HTR-8/SVneo (cell line): ENCODE measurements at regions not wholly inside any gene's neighbourhood (a gene's known extent, or its start where the extent isn't known, plus 50 kb on each side); places are given as distances from the start of the nearest gene placed in this dataset.
"Not testable (repeated sequence)": the region's sequence is repeated elsewhere in the genome, so short reads cannot be mapped to it uniquely, and the experiment has no call there.

Experiments
- DNase-seq: peaks from one replicate; pipeline ENCODE4 v3.0.0; 2011; ENCODE audit warnings: low spot score, mixed read lengths; ENCODE audit not compliant: insufficient read length
- FAIRE-seq: peaks from 2 replicates; lab custom pipeline; 2011; peaks lifted over from hg19 to GRCh38; lab: Jason Lieb, UNC

- DNase-seq = no peak
- no peak for FAIRE-seq
Measured at GRCh38 chr6:50992704-50993625, 174.3 kb downstream of the TFAP2B start.

- no peak for DNase-seq
- no peak for FAIRE-seq
Measured at GRCh38 chr6:50993941-50994720, 175.5 kb downstream of the TFAP2B start.

DNA sequence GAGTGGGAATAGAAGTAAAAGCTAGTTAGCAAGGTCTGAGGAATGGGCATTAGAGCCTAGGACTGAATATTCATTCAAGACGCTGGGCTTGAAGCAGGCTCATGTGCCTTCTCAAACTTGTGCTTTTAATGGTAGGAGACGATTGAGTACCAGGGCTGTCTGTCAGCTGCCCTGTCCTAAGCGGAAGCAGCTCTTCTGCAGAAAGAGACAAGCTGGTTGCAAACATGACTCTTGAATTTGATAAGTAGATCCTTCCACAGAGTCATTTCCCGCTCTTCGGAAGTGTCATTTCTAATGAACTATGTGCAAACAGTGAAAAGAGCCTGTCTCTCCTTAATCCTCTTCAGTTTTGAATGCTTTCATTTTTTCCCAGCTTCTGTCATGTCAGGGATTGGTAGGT, 176.4 kb downstream of the TFAP2B start:
- DNase-seq (no peak), FAIRE-seq (no peak)

DNA sequence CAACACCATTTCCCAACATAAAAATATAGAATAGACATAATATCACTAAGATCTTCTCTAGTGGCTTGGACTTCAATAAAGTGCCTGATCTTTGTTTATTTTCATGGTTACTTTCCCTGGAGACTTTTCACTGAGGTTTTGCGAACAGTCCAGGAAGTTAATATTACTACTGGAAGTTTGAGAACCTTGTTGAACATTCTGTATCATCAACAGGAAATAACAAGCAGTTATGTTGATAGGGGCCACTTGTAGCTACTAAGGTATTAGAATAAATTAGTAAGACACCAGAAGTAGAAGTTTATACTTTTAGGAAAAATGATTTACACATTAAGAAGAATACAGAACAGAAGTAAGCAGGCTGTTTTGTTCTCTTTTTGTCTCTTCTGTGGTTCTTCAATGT, 180.2 kb downstream of the TFAP2B start:
- FAIRE-seq (no peak), DNase-seq (no peak)

- DNase-seq (no peak), FAIRE-seq (no peak)
Measured at GRCh38 chr6:51001399-51001798, 182.7 kb downstream of the TFAP2B start.

DNA sequence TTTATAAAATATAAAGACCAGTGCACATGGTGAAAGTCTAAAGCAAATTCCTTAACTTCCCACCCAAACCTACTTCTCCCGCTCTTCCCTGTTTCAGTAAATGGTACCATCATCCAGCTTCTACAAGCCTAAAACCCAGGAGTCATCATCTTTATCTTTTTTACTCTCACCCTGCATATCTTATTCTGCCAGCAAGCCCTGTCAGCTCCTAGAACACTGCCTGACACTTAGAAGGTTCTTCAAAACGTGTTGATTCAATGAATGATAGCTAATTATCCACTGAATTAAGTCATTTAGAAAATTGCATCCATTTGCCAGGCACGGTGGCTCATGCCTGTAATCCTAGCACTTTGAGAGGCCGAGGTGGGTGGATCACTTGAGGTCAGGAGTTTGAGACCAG, 185.7 kb downstream of the TFAP2B start:
- FAIRE-seq (no peak), DNase-seq (no peak)

DNA sequence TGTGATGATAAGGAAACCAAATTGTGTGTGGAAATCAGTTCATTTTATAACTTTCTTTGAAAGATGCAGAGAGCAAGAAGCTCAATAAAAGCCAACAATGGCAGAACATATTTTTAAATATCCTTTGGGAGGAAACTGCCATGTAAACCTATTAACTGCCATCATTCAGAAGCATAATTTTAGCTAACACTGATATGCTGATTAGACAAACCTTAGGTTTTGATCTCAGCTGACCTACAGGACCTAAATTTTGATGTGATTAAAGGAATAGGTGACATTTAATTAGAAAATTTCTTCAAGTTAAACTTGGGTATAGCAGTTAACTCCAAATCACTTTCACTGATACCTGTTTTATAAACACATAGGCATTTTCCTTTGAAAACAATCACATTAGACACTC, 187.1 kb downstream of the TFAP2B start:
- DNase-seq (no peak), FAIRE-seq (no peak)

GRCh38 chr6:51007237-51007636, 188.6 kb downstream of the TFAP2B start:
- FAIRE-seq (no peak), DNase-seq (no peak)

- not testable (repeated sequence) for DNase-seq, FAIRE-seq
Measured at GRCh38 chr6:51008693-51009092, 190.0 kb downstream of the TFAP2B start.

- DNase-seq (no peak), FAIRE-seq (no peak)
Measured at GRCh38 chr6:51013376-51013775, 194.7 kb downstream of the TFAP2B start.

DNA sequence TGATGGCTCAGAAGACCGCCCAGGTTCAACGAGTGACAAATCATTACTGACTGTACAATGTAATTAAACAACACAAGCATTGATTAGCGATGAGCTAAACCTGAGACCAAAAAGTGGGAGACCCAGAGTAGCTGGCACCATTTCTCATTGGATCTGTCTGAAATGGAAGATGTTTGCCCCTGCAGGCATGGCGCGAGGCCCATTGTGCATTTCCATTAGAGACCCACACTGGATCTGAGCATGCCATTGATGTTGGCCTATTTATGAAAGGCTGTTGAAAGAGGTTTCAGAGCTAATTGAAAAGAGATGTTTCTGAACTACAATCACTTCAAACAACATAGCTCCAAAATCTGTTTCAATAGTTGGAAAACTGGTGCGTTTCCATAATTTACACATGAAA, 196.7 kb downstream of the TFAP2B start:
- FAIRE-seq (no peak), DNase-seq (no peak)

DNA sequence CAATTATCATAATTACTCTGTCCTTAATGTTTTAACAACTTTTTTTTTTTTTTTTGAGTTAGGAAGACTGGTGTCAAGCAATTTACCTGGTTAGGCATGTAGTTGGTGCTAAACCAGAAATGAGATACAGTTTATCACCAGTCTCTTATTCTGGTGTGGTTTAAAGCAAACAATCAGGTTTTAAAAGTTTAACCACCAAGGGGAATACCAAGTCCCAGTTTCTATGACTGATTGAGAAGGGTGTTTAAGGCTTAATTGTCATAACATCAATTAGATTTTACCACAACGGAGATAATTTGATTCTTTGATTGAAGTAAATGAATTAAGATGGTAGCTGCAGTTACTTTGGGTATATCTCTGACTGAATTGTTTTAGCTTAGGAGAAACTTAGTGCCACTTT, 197.8 kb downstream of the TFAP2B start:
- DNase-seq = no peak
- no peak for FAIRE-seq

DNA sequence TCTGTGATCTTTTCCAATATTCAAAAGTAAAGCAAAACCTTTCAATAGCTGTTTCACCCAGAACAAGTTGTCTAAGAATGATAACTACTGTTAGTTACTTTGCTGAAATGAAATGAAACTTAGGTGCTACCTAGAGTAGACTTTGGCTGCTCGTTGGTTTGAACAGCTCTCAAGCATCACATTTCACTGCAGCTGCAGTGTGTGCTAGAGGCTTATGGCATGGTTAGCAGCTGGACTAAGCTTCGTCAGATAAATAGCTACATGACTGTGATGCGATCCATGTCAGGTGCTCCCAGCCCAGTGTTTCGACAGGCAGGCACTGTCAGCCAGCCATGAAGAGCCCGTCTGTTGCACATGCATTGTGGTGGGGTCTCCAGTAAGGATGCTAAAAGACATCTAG, 201.1 kb downstream of the TFAP2B start:
- no peak for DNase-seq
- no peak for FAIRE-seq

GRCh38 chr6:51021171-51021570, 202.5 kb downstream of the TFAP2B start:
- FAIRE-seq = no peak
- no peak for DNase-seq

- FAIRE-seq = no peak
Measured at GRCh38 chr6:51024126-51024525, 205.5 kb downstream of the TFAP2B start.

GRCh38 chr6:51025082-51025777, 206.6 kb downstream of the TFAP2B start:
- peak; percentile 54 for FAIRE-seq
- peak; percentile 50 for DNase-seq

More at GRCh38 chr6:51024126-51024525, 205.5 kb downstream of the TFAP2B start:
- no peak for DNase-seq

DNA sequence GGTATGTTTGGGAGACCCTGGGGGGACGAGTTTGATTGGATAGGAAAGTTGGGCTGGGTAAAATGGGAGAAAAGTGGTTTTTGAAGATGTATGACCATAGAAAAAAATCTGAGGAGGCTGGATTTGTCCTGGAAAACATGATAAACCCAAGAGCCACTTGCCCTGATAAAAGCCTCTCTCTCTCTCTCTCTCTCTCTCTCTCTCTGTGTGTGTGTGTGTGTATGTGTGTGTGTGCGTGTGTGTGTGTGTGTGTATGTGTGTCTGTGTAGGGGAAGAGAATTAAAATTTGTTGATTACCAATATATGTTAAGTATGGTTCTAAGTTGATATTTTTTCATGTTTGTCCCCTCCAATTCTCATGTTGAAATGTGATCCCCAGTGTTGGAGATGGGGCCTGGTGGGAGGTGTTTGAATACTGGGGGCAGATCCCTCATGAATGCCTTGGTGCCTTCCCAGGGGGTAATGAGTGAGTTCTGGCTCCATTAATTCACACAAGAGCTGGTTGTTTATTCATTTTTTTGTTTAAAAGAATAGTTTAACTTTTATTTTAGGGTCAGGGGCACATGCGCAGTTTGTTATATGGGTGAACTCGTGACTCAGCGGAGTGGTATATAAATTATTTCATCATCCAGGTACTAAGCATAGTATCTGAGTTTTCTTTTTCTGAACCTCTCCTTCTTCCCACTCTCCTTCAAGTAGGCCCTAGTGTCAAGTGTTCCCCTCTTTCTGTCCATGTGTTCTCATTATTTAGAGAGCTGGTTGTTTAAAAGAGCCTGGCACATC, 208.8 kb downstream of the TFAP2B start:
- DNase-seq (no peak), FAIRE-seq (no peak)

- FAIRE-seq (no peak), DNase-seq (peak; percentile 11)
Measured at GRCh38 chr6:51028276-51028675, 209.6 kb downstream of the TFAP2B start.

DNA sequence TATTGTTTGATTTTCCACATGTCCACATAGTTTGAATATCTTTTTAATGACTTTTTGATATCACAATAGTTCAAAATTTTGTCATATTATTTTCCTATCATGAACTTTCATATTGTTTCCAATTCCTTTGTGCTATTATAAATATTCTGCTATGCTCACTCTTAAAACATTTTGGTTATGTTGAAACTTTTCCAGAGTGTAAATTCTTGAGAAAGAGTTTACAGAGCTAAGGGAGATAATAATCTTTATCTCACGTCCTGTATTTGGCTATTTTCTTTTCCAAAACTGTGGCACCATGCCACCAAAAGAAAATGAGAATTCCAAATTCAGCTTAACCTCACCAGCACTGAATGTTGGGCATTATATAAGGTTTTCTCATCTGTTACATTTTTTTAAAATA, 210.9 kb downstream of the TFAP2B start:
- no peak for FAIRE-seq
- no peak for DNase-seq

GRCh38 chr6:51045548-51045947, 226.9 kb downstream of the TFAP2B start:
- DNase-seq (no peak), FAIRE-seq (no peak)
